WERI-Rb-1 (cell line): ENCODE measurements at regions not wholly inside any gene's neighbourhood (a gene's known extent, or its start where the extent isn't known, plus 50 kb on each side); places are given as distances from the start of the nearest gene placed in this dataset.

ENCODE experiments used
- DNase-seq: peaks from one replicate; pipeline ENCODE4 v3.0.0-alpha.2; 2020
- H3K27ac ChIP-seq: fragments of 250-450 bp; sonication (Bioruptor Pico); 2 replicates; pipeline ENCODE4 v1.5.1; 2020; ENCODE audit warnings: mild to moderate bottlenecking, moderate library complexity
- H3K27me3 ChIP-seq: fragments of 250-450 bp; sonication (Bioruptor Pico); 2 replicates; pipeline ENCODE4 v1.5.1; 2021; ENCODE audit warnings: mild to moderate bottlenecking, low read depth, moderate library complexity; ENCODE audit not compliant: insufficient read depth, severe bottlenecking
- H3K36me3 ChIP-seq: fragments of 250-450 bp; sonication (Bioruptor Pico); 2 replicates; pipeline ENCODE4 v1.5.1; 2020; ENCODE audit warnings: mild to moderate bottlenecking, moderate library complexity
- H3K4me3 ChIP-seq: 2 replicates; pipeline ENCODE4 v1.5.1; 2011; ENCODE audit warnings: low read depth, mild to moderate bottlenecking, control low read depth, low read length
- H3K9me3 ChIP-seq: fragments of 250-450 bp; sonication (Bioruptor Pico); 2 replicates; pipeline ENCODE4 v1.5.1; 2021; ENCODE audit warnings: mild to moderate bottlenecking, moderate library complexity; ENCODE audit not compliant: severe bottlenecking
- CTCF ChIP-seq: IDR thresholded peaks from 2 replicates; pipeline ENCODE4 v1.5.1; 2011; ENCODE audit warnings: low read depth, mild to moderate bottlenecking, control low read depth, inconsistent platforms, low read length

GRCh38 chr18:30465096-30465495, 577.4 kb downstream of the DSC3 start:
- H3K9me3 ChIP-seq: no peaks in the 10 kb centered on the region
- DNase-seq: no peak
- H3K4me3 ChIP-seq: no peak overlapping the region
- no peaks in the 10 kb centered on the region for H3K27me3 ChIP-seq
- no peak for TF ChIP-seq CTCF
- H3K36me3 ChIP-seq: no peaks in the 10 kb centered on the region
- H3K27ac ChIP-seq: no peak overlapping the region

GRCh38 chr18:30457156-30457555, 585.4 kb downstream of the DSC3 start:
- no peaks in the 10 kb centered on the region for H3K9me3 ChIP-seq
- TF ChIP-seq CTCF: no peak
- no peak overlapping the region for H3K4me3 ChIP-seq
- H3K27me3 ChIP-seq: no peaks in the 10 kb centered on the region
- no peak overlapping the region for H3K27ac ChIP-seq
- DNase-seq: no peak
- H3K36me3 ChIP-seq: no peaks in the 10 kb centered on the region

GRCh38 chr18:30455741-30456140, 586.8 kb downstream of the DSC3 start:
- no peaks in the 10 kb centered on the region for H3K36me3 ChIP-seq
- no peaks in the 10 kb centered on the region for H3K27me3 ChIP-seq
- no peak for TF ChIP-seq CTCF
- no peak overlapping the region for H3K4me3 ChIP-seq
- DNase-seq: no peak
- H3K9me3 ChIP-seq: no peaks in the 10 kb centered on the region
- H3K27ac ChIP-seq: no peak overlapping the region

- no peaks in the 10 kb centered on the region for H3K36me3 ChIP-seq
- DNase-seq: no peak
- no peaks in the 10 kb centered on the region for H3K9me3 ChIP-seq
- H3K4me3 ChIP-seq: no peak overlapping the region
- no peak overlapping the region for H3K27ac ChIP-seq
- TF ChIP-seq CTCF: no peak
- H3K27me3 ChIP-seq: no peaks in the 10 kb centered on the region
Measured at GRCh38 chr18:30454920-30455319, 587.6 kb downstream of the DSC3 start.

GRCh38 chr18:30451981-30452380, 590.6 kb downstream of the DSC3 start:
- Histone ChIP-seq H3K36me3 (no peaks in the 10 kb centered on the region), H3K4me3 (no peak overlapping the region), H3K9me3 (no peaks in the 10 kb centered on the region), H3K27me3 (no peaks in the 10 kb centered on the region), H3K27ac (no peak overlapping the region)
- no peak for TF ChIP-seq CTCF
- DNase-seq: no peak

- no peak for TF ChIP-seq CTCF
- no peaks in the 10 kb centered on the region for H3K9me3 ChIP-seq
- no peak for DNase-seq
- H3K36me3 ChIP-seq: no peaks in the 10 kb centered on the region
- no peak overlapping the region for H3K4me3 ChIP-seq
- no peaks in the 10 kb centered on the region for H3K27me3 ChIP-seq
- no peak overlapping the region for H3K27ac ChIP-seq
Measured at GRCh38 chr18:30450927-30451326, 591.6 kb downstream of the DSC3 start.
